NT2/D1 (cell line): ENCODE measurements at regions not wholly inside any gene's neighbourhood (a gene's known extent, or its start where the extent isn't known, plus 50 kb on each side); places are given as distances from the start of the nearest gene placed in this dataset.

Experiments used
- YY1 ChIP-seq: IDR thresholded peaks from 2 replicates; pipeline ENCODE4 v1.6.1; 2011; ENCODE audit not compliant: insufficient read length, insufficient read depth
- ZNF274 ChIP-seq: IDR thresholded peaks from 2 replicates; pipeline ENCODE4 v1.6.1; 2011; ENCODE audit warnings: mild to moderate bottlenecking, low read depth, low read length

DNA sequence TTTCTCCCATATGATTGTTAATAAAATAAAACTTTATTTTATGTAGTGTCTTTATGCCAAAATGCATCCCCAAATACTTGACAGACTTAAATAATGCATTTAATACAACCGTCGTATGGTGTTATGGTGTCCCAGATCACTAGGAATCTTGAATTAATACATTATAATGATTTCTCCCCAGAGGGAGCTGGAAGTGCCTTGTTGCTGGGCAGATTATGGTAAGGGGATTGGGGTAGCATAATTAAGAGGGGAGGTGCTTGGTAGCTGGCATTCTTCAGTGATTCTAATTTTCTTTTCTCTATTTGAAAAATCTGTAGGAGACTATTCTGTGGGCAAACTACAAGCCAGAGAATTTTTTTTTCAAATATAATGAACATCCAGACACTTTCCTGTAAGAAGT lies 1043.7 kb downstream of the ADGRL2 start:
- TF ChIP-seq ZNF274 (no peak), YY1 (no peak)
